Liver (tissue), 8 donors: ENCODE measurements at regions not wholly inside any gene's neighbourhood (a gene's known extent, or its start where the extent isn't known, plus 50 kb on each side); places are given as distances from the start of the nearest gene placed in this dataset.

Experiments used
- DNase-seq: peaks from one replicate; pipeline ENCODE4 v3.0.0-alpha.2; 2017; ENCODE audit warnings: low spot score
- H3K27ac ChIP-seq, 2 donors: one replicate each; pipeline ENCODE4 v1.7.0; 2013; ENCODE audit warnings: inconsistent platforms in 2 of 2, low read length in 2 of 2, control low read depth in 1 of 2, low read depth in 1 of 2, mild to moderate bottlenecking in 1 of 2
- H3K27me3 ChIP-seq, 4 donors: one replicate each; pipeline versions ENCODE4 v1.6.1 to v1.7.0; 2013; ENCODE audit warnings: low read length in 3 of 4, inconsistent platforms in 1 of 4, mild to moderate bottlenecking in 1 of 4, moderate library complexity in 1 of 4; ENCODE audit not compliant: control insufficient read depth in 4 of 4, insufficient read depth in 4 of 4
- H3K36me3 ChIP-seq, 4 donors: one replicate each; pipeline versions ENCODE4 v1.6.1 to v1.7.0; 2013; ENCODE audit warnings: low read length in 3 of 4, mild to moderate bottlenecking in 3 of 4, low read depth in 1 of 4, moderate library complexity in 1 of 4; ENCODE audit not compliant: control insufficient read depth in 4 of 4, insufficient read depth in 3 of 4
- H3K4me1 ChIP-seq, 4 donors: one replicate each; pipeline versions ENCODE4 v1.6.1 to v1.7.0; 2013; ENCODE audit warnings: low read length in 3 of 4, mild to moderate bottlenecking in 3 of 4, moderate library complexity in 1 of 4; ENCODE audit not compliant: control insufficient read depth in 4 of 4, insufficient read depth in 4 of 4
- H3K4me3 ChIP-seq, 3 donors: one replicate each; pipeline versions ENCODE4 v1.6.1 to v1.7.0; 2013; ENCODE audit warnings: low read length in 3 of 3, control low read depth in 1 of 3, low read depth in 1 of 3, mild to moderate bottlenecking in 1 of 3
- H3K9ac ChIP-seq, 2 donors: one replicate each; pipeline ENCODE4 v1.7.0; 2013; ENCODE audit warnings: low read length in 2 of 2, mild to moderate bottlenecking in 2 of 2, moderate library complexity in 2 of 2, control low read depth in 1 of 2, low read depth in 1 of 2
- H3K9me3 ChIP-seq, 4 donors: one replicate each; pipeline versions ENCODE4 v1.6.1 to v1.7.0; 2013; ENCODE audit warnings: low read length in 3 of 4; ENCODE audit not compliant: control insufficient read depth in 4 of 4
- EGR1 ChIP-seq, 2 donors: IDR thresholded peaks; 2 replicates each; pipeline ENCODE4 v1.6.1; 2016 to 2018; ENCODE audit warnings: antibody characterized with exemption in 2 of 2, low read depth in 2 of 2
- FOXA1 ChIP-seq: IDR thresholded peaks from 2 replicates; pipeline ENCODE4 v1.6.1; 2016; ENCODE audit warnings: antibody characterized with exemption
- FOXA2 ChIP-seq: IDR thresholded peaks from 2 replicates; pipeline ENCODE4 v1.6.1; 2016; ENCODE audit warnings: antibody characterized with exemption
- GABPA ChIP-seq, 2 donors: IDR thresholded peaks in 1 of 2; conservative IDR thresholded peaks in 1 of 2; 2 replicates each; pipeline ENCODE4 v1.6.1; 2016; ENCODE audit warnings: antibody characterized with exemption in 2 of 2, mild to moderate bottlenecking in 1 of 2, moderate library complexity in 1 of 2
- HNF4A ChIP-seq, 2 donors: conservative IDR thresholded peaks; 2 replicates each; pipeline ENCODE4 v1.6.1; 2016; ENCODE audit warnings: antibody characterized with exemption in 2 of 2, mild to moderate bottlenecking in 2 of 2
- HNF4G ChIP-seq: IDR thresholded peaks from 2 replicates; pipeline ENCODE4 v1.6.1; 2016; ENCODE audit warnings: antibody characterized with exemption
- JUND ChIP-seq, 2 donors: IDR thresholded peaks; 2 replicates each; pipeline ENCODE4 v1.6.1; 2016; ENCODE audit warnings: antibody characterized with exemption in 2 of 2
- RAD21 ChIP-seq, 2 donors: IDR thresholded peaks; 2 replicates each; pipeline ENCODE4 v1.6.1; 2016; ENCODE audit warnings: antibody characterized with exemption in 2 of 2, mild to moderate bottlenecking in 2 of 2
- RXRA ChIP-seq, 2 donors: IDR thresholded peaks; 2 replicates each; pipeline ENCODE4 v1.6.1; 2017 to 2018; ENCODE audit warnings: antibody characterized with exemption in 2 of 2, mild to moderate bottlenecking in 1 of 2
- SP1 ChIP-seq: IDR thresholded peaks from 2 replicates; pipeline ENCODE4 v1.6.1; 2018; ENCODE audit warnings: antibody characterized with exemption, mild to moderate bottlenecking
- TAF1 ChIP-seq: conservative IDR thresholded peaks from 2 replicates; pipeline ENCODE4 v1.6.1; 2016; ENCODE audit warnings: antibody characterized with exemption, mild to moderate bottlenecking
- WGBS: extraction: QIAGEN DNeasy Blood & Tissue Kit; methylation state at CpG from one replicate; pipeline ENCODE4 v1.1.7; 2013; 5-methylcytosine and 5-hydroxymethylcytosine counted together
- TF ChIP-seq, protein P1 (sequence below): IDR thresholded peaks from 2 replicates; pipeline ENCODE4 v1.6.1; 2016; ENCODE audit warnings: antibody characterized with exemption
- TF ChIP-seq, protein P2 (sequence below): IDR thresholded peaks from 2 replicates; pipeline ENCODE4 v1.6.1; 2016; ENCODE audit warnings: antibody characterized with exemption
- TF ChIP-seq, protein P3 (sequence below): IDR thresholded peaks from 2 replicates; pipeline ENCODE4 v1.6.1; 2016; ENCODE audit warnings: antibody characterized with exemption
- TF ChIP-seq, protein P4 (sequence below): IDR thresholded peaks from 2 replicates; pipeline ENCODE4 v1.6.1; 2016; ENCODE audit warnings: antibody characterized with exemption, mild to moderate bottlenecking
- TF ChIP-seq, protein P5 (sequence below): fragments of 150-350 bp; IDR thresholded peaks from 2 replicates; pipeline ENCODE4 v1.5.1; 2017; ENCODE audit warnings: improper control_type of control experiment, low read depth, low read length; ENCODE audit not compliant: missing input control
- donor health status: healthy.
- donor health status: healthy.
- donor health status: healthy.
- donor health status: healthy.
- donor health status: healthy.

DNA sequence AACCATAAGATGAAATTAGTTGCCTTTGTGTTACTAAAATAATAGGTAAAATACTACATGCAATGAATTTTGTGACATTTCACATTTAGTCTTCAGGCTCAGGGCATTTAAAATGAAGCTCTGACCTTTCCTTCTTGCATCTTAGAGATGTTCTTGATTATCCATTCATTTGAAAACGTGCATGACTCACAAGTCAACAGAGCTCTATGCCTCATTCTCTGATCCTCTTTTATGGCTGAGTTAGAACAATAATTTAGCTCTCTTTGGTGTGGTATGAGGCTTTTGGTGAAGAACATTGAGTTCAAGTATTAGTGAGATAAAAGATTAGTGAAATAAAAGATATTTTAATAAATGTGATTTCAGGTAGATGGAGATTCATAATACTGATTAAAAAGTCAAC lies 66.5 kb downstream of the TIGD2 start:
- 65% methylated on average over 1 of the region's 1 CpG for WGBS
- Histone ChIP-seq H3K4me3 (no peak overlapping the region), H3K9me3 (no peaks in the 10 kb centered on the region), H3K27ac (no peak overlapping the region), H3K4me1 (no peaks in the 10 kb centered on the region), H3K9ac (no peak overlapping the region), H3K27me3 (no peaks in the 10 kb centered on the region), H3K36me3 (no peaks in the 10 kb centered on the region)
- TF ChIP-seq FOXA2 (no peak), HNF4G (no peak), GABPA (IDR thresholded peaks at IDR 0.05 in 1 of 2, conservative IDR thresholded peaks at IDR 0.05 in 1 of 2) (no peak), HNF4A (conservative IDR thresholded peaks at IDR 0.05) (no peak), EGR1 (IDR thresholded peaks at IDR 0.05; ENCODE audit: low read depth in 2 of 2) (no peak)
- TF ChIP-seq, protein P1, sequence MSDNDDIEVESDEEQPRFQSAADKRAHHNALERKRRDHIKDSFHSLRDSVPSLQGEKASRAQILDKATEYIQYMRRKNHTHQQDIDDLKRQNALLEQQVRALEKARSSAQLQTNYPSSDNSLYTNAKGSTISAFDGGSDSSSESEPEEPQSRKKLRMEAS: no peak
- TF ChIP-seq, protein P2, sequence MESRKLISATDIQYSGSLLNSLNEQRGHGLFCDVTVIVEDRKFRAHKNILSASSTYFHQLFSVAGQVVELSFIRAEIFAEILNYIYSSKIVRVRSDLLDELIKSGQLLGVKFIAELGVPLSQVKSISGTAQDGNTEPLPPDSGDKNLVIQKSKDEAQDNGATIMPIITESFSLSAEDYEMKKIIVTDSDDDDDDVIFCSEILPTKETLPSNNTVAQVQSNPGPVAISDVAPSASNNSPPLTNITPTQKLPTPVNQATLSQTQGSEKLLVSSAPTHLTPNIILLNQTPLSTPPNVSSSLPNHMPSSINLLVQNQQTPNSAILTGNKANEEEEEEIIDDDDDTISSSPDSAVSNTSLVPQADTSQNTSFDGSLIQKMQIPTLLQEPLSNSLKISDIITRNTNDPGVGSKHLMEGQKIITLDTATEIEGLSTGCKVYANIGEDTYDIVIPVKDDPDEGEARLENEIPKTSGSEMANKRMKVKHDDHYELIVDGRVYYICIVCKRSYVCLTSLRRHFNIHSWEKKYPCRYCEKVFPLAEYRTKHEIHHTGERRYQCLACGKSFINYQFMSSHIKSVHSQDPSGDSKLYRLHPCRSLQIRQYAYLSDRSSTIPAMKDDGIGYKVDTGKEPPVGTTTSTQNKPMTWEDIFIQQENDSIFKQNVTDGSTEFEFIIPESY: no peak
- no peak for DNase-seq

DNA sequence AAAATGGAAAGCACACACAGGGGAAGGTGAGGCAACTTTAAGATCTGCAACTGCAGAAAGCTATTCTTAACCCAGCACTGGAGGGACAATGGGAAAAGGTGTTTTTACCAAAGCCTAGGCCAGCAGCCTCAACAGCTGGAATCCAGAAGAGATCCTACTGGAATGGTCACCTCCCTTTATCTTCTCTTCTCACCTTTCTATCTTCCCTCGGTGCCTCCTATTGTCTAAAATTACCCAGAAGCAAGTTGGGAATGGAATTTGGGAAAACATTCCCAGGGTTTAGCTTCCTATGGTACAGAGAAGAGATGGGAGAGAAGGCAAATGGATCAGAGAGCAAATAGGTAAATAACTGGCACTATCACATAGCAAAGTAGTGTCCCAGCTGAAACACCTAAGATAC lies 73.1 kb downstream of the TIGD2 start:
- Histone ChIP-seq H3K36me3 (no peaks in the 10 kb centered on the region), H3K4me3 (no peak overlapping the region), H3K9ac (no peak overlapping the region), H3K4me1 (no peaks in the 10 kb centered on the region), H3K9me3 (no peaks in the 10 kb centered on the region), H3K27ac (no peak overlapping the region), H3K27me3 (no peaks in the 10 kb centered on the region)
- WGBS: 61% methylated on average over 1 of the region's 1 CpG
- no peak for DNase-seq
- TF ChIP-seq JUND (IDR thresholded peaks at IDR 0.05) (no peak), EGR1 (IDR thresholded peaks at IDR 0.05; ENCODE audit: low read depth in 2 of 2) (no peak), HNF4A (conservative IDR thresholded peaks at IDR 0.05) (no peak), GABPA (IDR thresholded peaks at IDR 0.05 in 1 of 2, conservative IDR thresholded peaks at IDR 0.05 in 1 of 2) (no peak), RAD21 (IDR thresholded peaks at IDR 0.05) (no peak), RXRA (IDR thresholded peaks at IDR 0.05) (no peak), SP1 (no peak), FOXA1 (no peak), TAF1 (no peak)
- TF ChIP-seq, protein P1: no peak
- TF ChIP-seq, protein P3, sequence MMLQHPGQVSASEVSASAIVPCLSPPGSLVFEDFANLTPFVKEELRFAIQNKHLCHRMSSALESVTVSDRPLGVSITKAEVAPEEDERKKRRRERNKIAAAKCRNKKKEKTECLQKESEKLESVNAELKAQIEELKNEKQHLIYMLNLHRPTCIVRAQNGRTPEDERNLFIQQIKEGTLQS: no peak
- TF ChIP-seq, protein P4, sequence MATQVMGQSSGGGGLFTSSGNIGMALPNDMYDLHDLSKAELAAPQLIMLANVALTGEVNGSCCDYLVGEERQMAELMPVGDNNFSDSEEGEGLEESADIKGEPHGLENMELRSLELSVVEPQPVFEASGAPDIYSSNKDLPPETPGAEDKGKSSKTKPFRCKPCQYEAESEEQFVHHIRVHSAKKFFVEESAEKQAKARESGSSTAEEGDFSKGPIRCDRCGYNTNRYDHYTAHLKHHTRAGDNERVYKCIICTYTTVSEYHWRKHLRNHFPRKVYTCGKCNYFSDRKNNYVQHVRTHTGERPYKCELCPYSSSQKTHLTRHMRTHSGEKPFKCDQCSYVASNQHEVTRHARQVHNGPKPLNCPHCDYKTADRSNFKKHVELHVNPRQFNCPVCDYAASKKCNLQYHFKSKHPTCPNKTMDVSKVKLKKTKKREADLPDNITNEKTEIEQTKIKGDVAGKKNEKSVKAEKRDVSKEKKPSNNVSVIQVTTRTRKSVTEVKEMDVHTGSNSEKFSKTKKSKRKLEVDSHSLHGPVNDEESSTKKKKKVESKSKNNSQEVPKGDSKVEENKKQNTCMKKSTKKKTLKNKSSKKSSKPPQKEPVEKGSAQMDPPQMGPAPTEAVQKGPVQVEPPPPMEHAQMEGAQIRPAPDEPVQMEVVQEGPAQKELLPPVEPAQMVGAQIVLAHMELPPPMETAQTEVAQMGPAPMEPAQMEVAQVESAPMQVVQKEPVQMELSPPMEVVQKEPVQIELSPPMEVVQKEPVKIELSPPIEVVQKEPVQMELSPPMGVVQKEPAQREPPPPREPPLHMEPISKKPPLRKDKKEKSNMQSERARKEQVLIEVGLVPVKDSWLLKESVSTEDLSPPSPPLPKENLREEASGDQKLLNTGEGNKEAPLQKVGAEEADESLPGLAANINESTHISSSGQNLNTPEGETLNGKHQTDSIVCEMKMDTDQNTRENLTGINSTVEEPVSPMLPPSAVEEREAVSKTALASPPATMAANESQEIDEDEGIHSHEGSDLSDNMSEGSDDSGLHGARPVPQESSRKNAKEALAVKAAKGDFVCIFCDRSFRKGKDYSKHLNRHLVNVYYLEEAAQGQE: no peak
- TF ChIP-seq, protein P5, sequence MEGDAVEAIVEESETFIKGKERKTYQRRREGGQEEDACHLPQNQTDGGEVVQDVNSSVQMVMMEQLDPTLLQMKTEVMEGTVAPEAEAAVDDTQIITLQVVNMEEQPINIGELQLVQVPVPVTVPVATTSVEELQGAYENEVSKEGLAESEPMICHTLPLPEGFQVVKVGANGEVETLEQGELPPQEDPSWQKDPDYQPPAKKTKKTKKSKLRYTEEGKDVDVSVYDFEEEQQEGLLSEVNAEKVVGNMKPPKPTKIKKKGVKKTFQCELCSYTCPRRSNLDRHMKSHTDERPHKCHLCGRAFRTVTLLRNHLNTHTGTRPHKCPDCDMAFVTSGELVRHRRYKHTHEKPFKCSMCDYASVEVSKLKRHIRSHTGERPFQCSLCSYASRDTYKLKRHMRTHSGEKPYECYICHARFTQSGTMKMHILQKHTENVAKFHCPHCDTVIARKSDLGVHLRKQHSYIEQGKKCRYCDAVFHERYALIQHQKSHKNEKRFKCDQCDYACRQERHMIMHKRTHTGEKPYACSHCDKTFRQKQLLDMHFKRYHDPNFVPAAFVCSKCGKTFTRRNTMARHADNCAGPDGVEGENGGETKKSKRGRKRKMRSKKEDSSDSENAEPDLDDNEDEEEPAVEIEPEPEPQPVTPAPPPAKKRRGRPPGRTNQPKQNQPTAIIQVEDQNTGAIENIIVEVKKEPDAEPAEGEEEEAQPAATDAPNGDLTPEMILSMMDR: no peak
- TF ChIP-seq, protein P2: no peak
